HFFc6 (cell line): ENCODE measurements at regions not wholly inside any gene's neighbourhood (a gene's known extent, or its start where the extent isn't known, plus 50 kb on each side); places are given as distances from the start of the nearest gene placed in this dataset.

Experiments
- DNase-seq: peaks from one replicate; pipeline ENCODE4 v3.0.0-alpha.2; 2018
- H3K27ac Mint-ChIP-seq: 2 replicates; pipeline ENCODE4 v1.8.0; 2020; ENCODE audit warnings: mild to moderate bottlenecking, mixed read lengths
- H3K27me3 Mint-ChIP-seq: 2 replicates; pipeline ENCODE4 v1.8.0; 2021; ENCODE audit warnings: mild to moderate bottlenecking, moderate library complexity, mixed read lengths; ENCODE audit not compliant: insufficient read depth
- H3K36me3 Mint-ChIP-seq: 2 replicates; pipeline ENCODE4 v1.8.0; 2021; ENCODE audit warnings: low read depth, mixed read lengths
- H3K4me1 Mint-ChIP-seq: 2 replicates; pipeline ENCODE4 v1.8.0; 2020; ENCODE audit warnings: low read depth, mixed read lengths
- H3K4me3 Mint-ChIP-seq: 2 replicates; pipeline ENCODE4 v1.8.0; 2020; ENCODE audit warnings: mild to moderate bottlenecking, moderate library complexity, mixed read lengths
- H3K9me3 Mint-ChIP-seq: 2 replicates; pipeline ENCODE4 v1.8.0; 2020; ENCODE audit warnings: mild to moderate bottlenecking, mixed read lengths
- CTCF ChIP-seq: fragments of 200-600 bp; sonication (generic); IDR thresholded peaks from 2 replicates; pipeline ENCODE4 v1.5.0; 2021; ENCODE audit warnings: antibody characterized with exemption, mild to moderate bottlenecking

DNA sequence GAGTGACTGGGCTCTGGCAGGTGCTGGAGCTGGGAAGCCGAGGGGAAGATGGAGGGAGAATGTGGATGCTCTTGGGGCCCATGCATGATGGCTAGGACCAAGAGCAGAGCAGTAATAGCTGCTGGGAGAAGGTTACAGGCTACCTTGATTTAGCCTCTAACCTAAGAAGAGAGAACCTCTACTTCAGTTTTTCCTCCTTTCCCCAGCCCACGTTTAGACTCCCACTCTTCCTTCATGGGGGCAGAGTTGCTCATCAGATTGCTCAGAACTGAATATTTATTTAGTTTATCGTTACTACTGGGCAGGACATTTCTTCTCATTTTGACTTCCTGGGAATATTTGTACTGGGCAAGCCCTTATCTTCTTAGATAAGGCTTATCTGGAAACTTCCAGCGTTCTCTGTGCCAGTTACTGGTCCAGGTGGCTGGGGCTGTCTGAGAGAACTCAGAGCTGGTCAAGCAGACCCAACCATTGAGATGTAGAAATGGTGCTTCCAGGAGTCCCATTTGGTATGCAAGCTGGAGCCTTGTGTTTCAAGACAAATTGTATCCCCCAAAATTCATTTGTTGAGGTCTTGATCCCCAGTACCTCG is 442.9 kb upstream of the BOD1L1 start:
- Mint-ChIP-seq H3K4me1 (peaks cover 9% of the 10 kb centered on the region; the same call in 1 of the 2 replicates), H3K4me3 (no peak overlapping the region), H3K9me3 (peaks cover 22% of the 10 kb centered on the region), H3K27ac (no peak overlapping the region), H3K27me3 (no peaks in the 10 kb centered on the region; the same call in 1 of the 2 replicates), H3K36me3 (peaks cover 23% of the 10 kb centered on the region)
- TF ChIP-seq CTCF = no peak
- DNase-seq = no peak

DNA sequence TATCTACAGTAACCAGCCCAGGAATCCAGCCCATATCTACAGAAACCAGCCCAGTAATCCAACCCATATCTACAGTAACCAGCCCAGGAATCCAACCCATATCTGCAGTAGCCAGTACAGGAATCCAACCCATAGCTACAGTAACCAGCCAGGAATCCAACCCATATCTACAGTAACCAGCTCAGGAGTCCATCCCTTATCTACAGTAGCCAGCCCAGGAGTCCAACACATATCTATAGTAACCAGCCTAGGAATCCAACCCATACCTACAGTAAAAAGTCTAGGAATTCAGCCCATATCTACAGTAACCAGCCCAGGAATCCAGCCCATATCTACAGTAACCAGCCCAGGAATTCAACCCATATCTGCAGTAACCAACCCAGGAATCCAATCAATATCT is 445.0 kb upstream of the BOD1L1 start:
- Mint-ChIP-seq H3K36me3 (peaks cover 23% of the 10 kb centered on the region), H3K27ac (no peak overlapping the region), H3K9me3 (peaks cover 22% of the 10 kb centered on the region), H3K27me3 (no peaks in the 10 kb centered on the region; the same call in 1 of the 2 replicates), H3K4me3 (no peak overlapping the region), H3K4me1 (peaks cover 9% of the 10 kb centered on the region; the same call in 1 of the 2 replicates)
- no peak for DNase-seq
- no peak for TF ChIP-seq CTCF

- Mint-ChIP-seq H3K4me3 (no peak overlapping the region), H3K9me3 (peaks cover 20% of the 10 kb centered on the region), H3K36me3 (peaks cover 20% of the 10 kb centered on the region), H3K27me3 (peaks cover 1% of the 10 kb centered on the region; the same call in 1 of the 2 replicates), H3K27ac (no peak overlapping the region), H3K4me1 (no peaks in the 10 kb centered on the region)
- no peak for TF ChIP-seq CTCF
- no peak for DNase-seq
Measured at GRCh38 chr4:14076776-14077175, 449.3 kb upstream of the BOD1L1 start.

DNA sequence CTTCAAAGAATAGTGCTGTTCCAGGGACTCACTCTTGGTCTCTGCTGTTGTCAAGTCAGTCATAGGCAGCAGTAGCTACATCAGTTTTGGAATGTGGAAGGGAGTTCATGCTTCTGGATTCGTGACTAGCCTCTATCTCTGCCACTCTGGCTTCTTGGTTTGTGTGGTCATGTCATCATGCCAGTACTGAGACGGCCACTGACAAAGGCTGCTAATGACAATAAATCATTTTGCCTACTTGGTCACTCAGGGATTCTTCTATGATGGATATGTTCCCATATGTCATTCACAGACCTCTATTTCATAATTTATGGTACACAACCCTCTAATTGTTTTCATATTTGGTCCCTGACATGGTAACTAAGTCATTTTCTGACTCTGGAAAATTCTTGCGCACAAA is 450.8 kb upstream of the BOD1L1 start:
- no peak for TF ChIP-seq CTCF
- no peak for DNase-seq
- Mint-ChIP-seq H3K27me3 (peaks cover 1% of the 10 kb centered on the region; the same call in 1 of the 2 replicates), H3K36me3 (peaks cover 4% of the 10 kb centered on the region), H3K4me3 (no peak overlapping the region), H3K27ac (no peak overlapping the region), H3K9me3 (peaks cover 4% of the 10 kb centered on the region; the same call in 1 of the 2 replicates), H3K4me1 (no peaks in the 10 kb centered on the region)

DNA sequence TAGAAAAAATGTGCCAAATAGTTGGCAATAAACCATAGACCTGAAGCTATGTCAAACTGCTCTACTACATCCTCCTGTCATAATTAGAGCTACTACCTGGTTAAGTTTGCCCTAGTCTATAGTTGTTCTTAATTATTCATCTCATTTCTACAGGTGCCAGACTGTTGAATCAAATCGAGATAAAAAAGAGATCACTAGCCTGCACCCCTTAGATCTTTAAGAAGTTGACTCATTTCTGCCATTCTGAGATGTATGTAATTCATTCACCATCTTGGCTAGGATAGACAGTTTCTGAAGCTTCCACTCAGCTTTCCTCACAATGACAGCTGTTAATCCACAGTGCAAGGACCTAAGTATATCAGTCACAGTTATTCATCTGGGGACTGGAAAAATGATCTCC is 452.1 kb upstream of the BOD1L1 start:
- no peaks in the 10 kb centered on the region for H3K4me1 Mint-ChIP-seq
- TF ChIP-seq CTCF = no peak
- no peak for DNase-seq
- H3K4me3 Mint-ChIP-seq = no peak overlapping the region
- H3K27ac Mint-ChIP-seq = no peak overlapping the region
- peaks cover 1% of the 10 kb centered on the region; the same call in 1 of the 2 replicates for H3K27me3 Mint-ChIP-seq
- H3K9me3 Mint-ChIP-seq = no peaks in the 10 kb centered on the region
- no peaks in the 10 kb centered on the region for H3K36me3 Mint-ChIP-seq
